K562 (cell line): ENCODE measurements at regions not wholly inside any gene's neighbourhood (a gene's known extent, or its start where the extent isn't known, plus 50 kb on each side); places are given as distances from the start of the nearest gene placed in this dataset.

Experiments used
- ATAC-seq: fragments of 200-7000 bp; cut with Tn5 transposase; 3 replicates; pipeline ENCODE4 v1.9.1; 2020; ENCODE audit warnings: moderate library complexity
- BruUV-seq: library from RNA; stranded (reverse); fragments of 400-500 nt; replicated peaks from 2 replicates; lab custom pipeline; 2021; lab: Mats Ljungman, UMichigan
- CTCF ChIA-PET: fragments of 300-600 bp; formaldehyde crosslinking; extraction: SDS; loops from one replicate; lab custom pipeline; 2021; ENCODE audit warnings: low intra/inter-chr PET ratio; lab: Yijun Ruan, JAX
- POLR2A ChIA-PET: fragments of 300-600, 350-650 bp; sonication (Branson Sonifier 250); formaldehyde crosslinking; extraction: SDS; loops from one replicate; lab custom pipeline; 2021; ENCODE audit warnings: antibody characterized with exemption, inconsistent platforms; lab: Yijun Ruan, JAX
- DNase-seq, 4 experiments: peaks; one replicate each; pipeline versions ENCODE4 v3.0.0 to v3.0.0-alpha.2; 2011 to 2018; ENCODE audit warnings: low spot score in 3 of 4, mixed read lengths in 3 of 4; ENCODE audit errors: extremely low read depth in 1 of 4
- FAIRE-seq: peaks from 2 replicates; lab custom pipeline; 2011; peaks lifted over from hg19 to GRCh38; lab: Jason Lieb, UNC
- H2AFZ ChIP-seq: 2 replicates; pipeline ENCODE4 v1.6.0; 2011; ENCODE audit warnings: low read depth, low read length, control low read depth, inconsistent platforms
- H3K27ac ChIP-seq: fragments of 200-600 bp; 3 replicates; pipeline ENCODE4 v1.8.0; 2011; ENCODE audit warnings: low read depth, mild to moderate bottlenecking, control low read depth, inconsistent platforms, low read length, moderate library complexity, mixed read lengths; ENCODE audit errors: extremely low read depth
- H3K27me3 ChIP-seq, 2 experiments: fragments of 300-600 bp in 1 of 2; 2 replicates in 1 of 2; 3 replicates in 1 of 2; pipeline versions ENCODE4 v1.6.0 to v1.8.0; 2011; ENCODE audit warnings: inconsistent platforms in 2 of 2, low read length in 2 of 2, mild to moderate bottlenecking in 1 of 2, mixed read lengths in 1 of 2, moderate library complexity in 1 of 2; ENCODE audit not compliant: control insufficient read depth in 2 of 2, insufficient read depth in 2 of 2
- H3K36me3 ChIP-seq: fragments of 300-600 bp; 3 replicates; pipeline ENCODE4 v1.8.0; 2011; ENCODE audit warnings: mild to moderate bottlenecking, low read length, inconsistent platforms; ENCODE audit not compliant: control insufficient read depth, insufficient read depth
- H3K4me1 ChIP-seq, 2 experiments: fragments of 200-600 bp in 1 of 2; replicated peaks in 1 of 2; 2 replicates in 1 of 2; 3 replicates in 1 of 2; pipeline versions ENCODE4 v1.5.1 to v1.8.0; 2011; ENCODE audit warnings: inconsistent platforms in 2 of 2, low read length in 2 of 2, mild to moderate bottlenecking in 1 of 2, mixed read lengths in 1 of 2, moderate library complexity in 1 of 2; ENCODE audit not compliant: control insufficient read depth in 2 of 2, insufficient read depth in 2 of 2
- H3K4me2 ChIP-seq: 2 replicates; pipeline ENCODE4 v1.6.1; 2011; ENCODE audit warnings: low read length, control low read depth, inconsistent platforms, mixed read lengths; ENCODE audit not compliant: insufficient read depth
- H3K4me3 ChIP-seq: fragments of 200-600 bp; sonication (generic), shearing (Covaris generic); 2 replicates; pipeline ENCODE4 v1.5.1; 2016; ENCODE audit warnings: control low read depth, inconsistent platforms
- H3K79me2 ChIP-seq: fragments of 200-600 bp; 3 replicates; pipeline ENCODE4 v1.8.0; 2011; ENCODE audit warnings: low read length, inconsistent platforms; ENCODE audit not compliant: control insufficient read depth, insufficient read depth
- H3K9ac ChIP-seq, 2 experiments: 2 replicates each; pipeline versions ENCODE4 v1.6.0 to v1.6.1; 2011; ENCODE audit warnings: low read depth in 2 of 2, low read length in 2 of 2, control low read depth in 1 of 2, inconsistent platforms in 1 of 2, mild to moderate bottlenecking in 1 of 2, mixed read lengths in 1 of 2; ENCODE audit not compliant: insufficient read depth in 1 of 2
- H3K9me1 ChIP-seq: one replicate; pipeline ENCODE4 v1.6.0; 2011; ENCODE audit warnings: inconsistent platforms, mild to moderate bottlenecking, low read length, moderate library complexity; ENCODE audit not compliant: control insufficient read depth, insufficient read depth
- H3K9me3 ChIP-seq: replicated peaks from 2 replicates; pipeline ENCODE4 v1.5.1; 2011; ENCODE audit warnings: low read depth, low read length, inconsistent platforms; ENCODE audit not compliant: control insufficient read depth, insufficient read depth
- H4K20me1 ChIP-seq: replicated peaks from 2 replicates; pipeline ENCODE4 v1.6.1; 2011; ENCODE audit warnings: low read length, inconsistent platforms, mixed read lengths; ENCODE audit not compliant: control insufficient read depth, insufficient read depth
- ARID2 ChIP-seq: fragments of 450-650 bp; IDR thresholded peaks from 2 replicates; pipeline ENCODE4 v1.6.1; 2017; ENCODE audit warnings: antibody characterized with exemption, mild to moderate bottlenecking
- BCOR ChIP-seq: fragments of 450-650 bp; IDR thresholded peaks from 2 replicates; pipeline ENCODE4 v1.6.1; 2016
- ELF2 ChIP-seq: fragments of 250-450 bp; sonication (Bioruptor Pico); IDR thresholded peaks from 2 replicates; pipeline ENCODE4 v1.5.0; 2021; ENCODE audit warnings: mild to moderate bottlenecking
- HDAC3 ChIP-seq: fragments of 450-650 bp; IDR thresholded peaks from 2 replicates; pipeline ENCODE4 v1.6.1; 2018; ENCODE audit warnings: borderline replicate concordance, mild to moderate bottlenecking, moderate library complexity; ENCODE audit not compliant: partially characterized antibody
- HMG20A ChIP-seq: fragments of 450-650 bp; formaldehyde crosslinking; conservative IDR thresholded peaks from 2 replicates; pipeline ENCODE4 v1.4.0; 2020; ENCODE audit warnings: mild to moderate bottlenecking, mixed read lengths
- HMGN3 ChIP-seq: IDR thresholded peaks from 2 replicates; pipeline ENCODE4 v1.6.1; 2011; ENCODE audit warnings: borderline replicate concordance, low read depth, mild to moderate bottlenecking, mixed read lengths, low read length; ENCODE audit not compliant: insufficient read length; ENCODE audit errors: extremely low read depth
- NONO ChIP-seq, 2 experiments: fragments of 200-400 bp in 1 of 2; fragments of 450-650 bp in 1 of 2; formaldehyde crosslinking in 1 of 2; IDR thresholded peaks; 2 replicates each; pipeline ENCODE4 v1.6.1; 2017; ENCODE audit warnings: low read depth in 2 of 2, mild to moderate bottlenecking in 2 of 2, moderate library complexity in 2 of 2, low read length in 1 of 2
- PCBP1 ChIP-seq: fragments of 200-400 bp; formaldehyde crosslinking; IDR thresholded peaks from 2 replicates; pipeline ENCODE4 v1.6.1; 2018; ENCODE audit warnings: mild to moderate bottlenecking, low read depth, low read length; ENCODE audit not compliant: poor library complexity, severe bottlenecking
- PRMT5 ChIP-seq: sonication (generic); formaldehyde crosslinking; IDR thresholded peaks from 2 replicates; pipeline ENCODE4 v1.5.0; 2020; ENCODE audit warnings: missing genetic modification reagents
- RBM39 ChIP-seq: fragments of 200-400 bp; formaldehyde crosslinking; optimal IDR thresholded peaks from 2 replicates; pipeline ENCODE3; 2018; ENCODE audit warnings: low read depth, low read length
- SETDB1 ChIP-seq: IDR thresholded peaks from one replicate; pipeline ENCODE4 v1.6.1; 2012; ENCODE audit warnings: low read length, control low read depth, inconsistent platforms
- ZNF507 ChIP-seq: conservative IDR thresholded peaks from 2 replicates; pipeline ENCODE4 v1.6.1; 2017; ENCODE audit warnings: missing genetic modification characterization, missing compliant biosample characterization
- ZNF561 ChIP-seq: fragments of 450-650 bp; formaldehyde crosslinking; conservative IDR thresholded peaks from 2 replicates; pipeline ENCODE4 v1.4.0; 2020; ENCODE audit warnings: mild to moderate bottlenecking, moderate library complexity
- ZNF766 ChIP-seq: fragments of 200-800 bp; sonication (Bioruptor generic); conservative IDR thresholded peaks from 2 replicates; pipeline ENCODE4 v1.6.1; 2016; ENCODE audit warnings: missing genetic modification characterization, missing compliant biosample characterization
- WGBS: fragments of 100-300 bp; shearing (Covaris generic); methylation state at CpG from one replicate; pipeline ENCODE4 v1.1.6; 2016; ENCODE audit warnings: low coverage, mixed read lengths; ENCODE audit not compliant: insufficient coverage; ENCODE audit errors: missing lambda C conversion rate; 5-methylcytosine and 5-hydroxymethylcytosine counted together
- in situ Hi-C: fragments of 300-500 bp; cut with MboI; formaldehyde crosslinking; loops from 4 replicates; pipeline ENCODE4 v1.15.0; 2018; ENCODE audit warnings: inconsistent platforms, mixed read lengths
- intact Hi-C: fragments of 100-400 bp; cut with micrococcal nuclease; formaldehyde crosslinking; loops from 2 replicates; pipeline ENCODE4 v1.14.2; 2022
- TF ChIP-seq, protein P1 (sequence below): sonication (generic); formaldehyde crosslinking; IDR thresholded peaks from 2 replicates; pipeline ENCODE4 v1.8.1; 2023; ENCODE audit warnings: mild to moderate bottlenecking, missing genetic modification reagents, moderate library complexity
- TF ChIP-seq, protein P2 (sequence below): fragments of 450-650 bp; IDR thresholded peaks from 2 replicates; pipeline ENCODE4 v1.6.1; 2016; ENCODE audit warnings: low read depth, mild to moderate bottlenecking, moderate library complexity
- TF ChIP-seq, protein P3 (sequence below): sonication (generic); formaldehyde crosslinking; IDR thresholded peaks from 2 replicates; pipeline ENCODE4 v1.8.1; 2023; ENCODE audit warnings: mild to moderate bottlenecking, missing genetic modification reagents

DNA sequence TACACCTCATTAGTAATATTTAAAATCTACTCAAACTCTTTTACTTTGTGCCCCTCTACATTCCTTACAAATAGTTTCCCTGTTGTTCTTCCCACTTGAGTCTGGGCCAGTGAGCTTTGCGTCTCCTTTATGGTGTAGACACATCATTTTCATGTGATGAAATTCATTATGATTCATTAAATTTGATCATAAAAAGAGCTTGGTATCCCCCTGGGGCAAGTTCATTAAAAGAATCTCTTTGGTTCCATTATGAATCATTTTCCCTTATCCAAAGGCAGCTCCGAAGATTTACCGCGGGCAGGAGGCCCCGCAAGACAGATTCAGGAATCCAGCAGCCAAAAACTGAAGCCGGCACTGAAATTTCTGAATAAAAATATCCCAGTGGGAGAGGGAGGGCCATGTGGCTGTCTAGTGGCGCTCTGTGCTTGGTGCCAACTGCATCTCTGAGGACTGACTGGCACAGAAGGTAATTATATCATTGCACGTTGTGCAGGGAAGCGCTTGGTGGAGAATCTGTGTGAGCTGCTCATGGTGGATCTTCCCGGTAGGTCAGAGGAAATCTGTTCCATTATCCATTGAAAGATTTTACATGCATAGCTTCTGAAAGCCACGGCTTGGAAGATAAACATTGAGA, 151.4 kb upstream of the PITRM1 start:
- Histone ChIP-seq H3K9me1 (no peaks in the 10 kb centered on the region), H3K9ac (no peak overlapping the region), H3K4me2 (no peak overlapping the region), H3K27ac (no peak overlapping the region), H3K9me3 (no peaks in the 10 kb centered on the region), H3K4me1 (peaks cover 0 to 8% of the 10 kb centered on the region in 2 experiments; a peak in 3 of 5 replicates), H2AFZ (no peak overlapping the region), H3K36me3 (no peaks in the 10 kb centered on the region), H4K20me1 (peaks cover 14% of the 10 kb centered on the region; the same call in 1 of the 2 replicates), H3K27me3 (no peaks in the 10 kb centered on the region), H3K4me3 (no peak overlapping the region), H3K79me2 (peaks cover under 1% of the 10 kb centered on the region; the same call in 1 of the 3 replicates)
- ChIA-PET POLR2A (interaction anchor here (0.8 kb wide), 1 partner anchor 158 kb away, joined by 3 read pairs; no protein-coding TSS in a partner anchor), CTCF (no interaction called here)
- intact Hi-C loops = no loop called here
- ATAC-seq = no peak
- no TSS peak for BruUV-seq
- FAIRE-seq = no peak
- no peak for DNase-seq
- in situ Hi-C loops = no loop called here
- 38% methylated on average over 11 of the region's 11 CpGs for WGBS
- TF ChIP-seq HMGN3 = no peak
- TF ChIP-seq, protein P1, sequence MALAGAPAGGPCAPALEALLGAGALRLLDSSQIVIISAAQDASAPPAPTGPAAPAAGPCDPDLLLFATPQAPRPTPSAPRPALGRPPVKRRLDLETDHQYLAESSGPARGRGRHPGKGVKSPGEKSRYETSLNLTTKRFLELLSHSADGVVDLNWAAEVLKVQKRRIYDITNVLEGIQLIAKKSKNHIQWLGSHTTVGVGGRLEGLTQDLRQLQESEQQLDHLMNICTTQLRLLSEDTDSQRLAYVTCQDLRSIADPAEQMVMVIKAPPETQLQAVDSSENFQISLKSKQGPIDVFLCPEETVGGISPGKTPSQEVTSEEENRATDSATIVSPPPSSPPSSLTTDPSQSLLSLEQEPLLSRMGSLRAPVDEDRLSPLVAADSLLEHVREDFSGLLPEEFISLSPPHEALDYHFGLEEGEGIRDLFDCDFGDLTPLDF (CRISPR knock-in tag) = no peak
- no peak for TF ChIP-seq SETDB1
- TF ChIP-seq PCBP1 = no peak
- TF ChIP-seq PRMT5 = no peak
- TF ChIP-seq NONO (IDR thresholded peaks at IDR 0.05; ENCODE audit: low read depth in 2 of 2, low read length in 1 of 2) = no peak
- TF ChIP-seq ARID2 = no peak
- TF ChIP-seq RBM39 = no peak
- no peak for TF ChIP-seq ELF2 (CRISPR knock-in tag)
- no peak for TF ChIP-seq ZNF561 (CRISPR knock-in tag)
- TF ChIP-seq, protein P2, sequence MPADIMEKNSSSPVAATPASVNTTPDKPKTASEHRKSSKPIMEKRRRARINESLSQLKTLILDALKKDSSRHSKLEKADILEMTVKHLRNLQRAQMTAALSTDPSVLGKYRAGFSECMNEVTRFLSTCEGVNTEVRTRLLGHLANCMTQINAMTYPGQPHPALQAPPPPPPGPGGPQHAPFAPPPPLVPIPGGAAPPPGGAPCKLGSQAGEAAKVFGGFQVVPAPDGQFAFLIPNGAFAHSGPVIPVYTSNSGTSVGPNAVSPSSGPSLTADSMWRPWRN = no peak
- TF ChIP-seq ZNF507 (tag) = no peak
- TF ChIP-seq, protein P3, sequence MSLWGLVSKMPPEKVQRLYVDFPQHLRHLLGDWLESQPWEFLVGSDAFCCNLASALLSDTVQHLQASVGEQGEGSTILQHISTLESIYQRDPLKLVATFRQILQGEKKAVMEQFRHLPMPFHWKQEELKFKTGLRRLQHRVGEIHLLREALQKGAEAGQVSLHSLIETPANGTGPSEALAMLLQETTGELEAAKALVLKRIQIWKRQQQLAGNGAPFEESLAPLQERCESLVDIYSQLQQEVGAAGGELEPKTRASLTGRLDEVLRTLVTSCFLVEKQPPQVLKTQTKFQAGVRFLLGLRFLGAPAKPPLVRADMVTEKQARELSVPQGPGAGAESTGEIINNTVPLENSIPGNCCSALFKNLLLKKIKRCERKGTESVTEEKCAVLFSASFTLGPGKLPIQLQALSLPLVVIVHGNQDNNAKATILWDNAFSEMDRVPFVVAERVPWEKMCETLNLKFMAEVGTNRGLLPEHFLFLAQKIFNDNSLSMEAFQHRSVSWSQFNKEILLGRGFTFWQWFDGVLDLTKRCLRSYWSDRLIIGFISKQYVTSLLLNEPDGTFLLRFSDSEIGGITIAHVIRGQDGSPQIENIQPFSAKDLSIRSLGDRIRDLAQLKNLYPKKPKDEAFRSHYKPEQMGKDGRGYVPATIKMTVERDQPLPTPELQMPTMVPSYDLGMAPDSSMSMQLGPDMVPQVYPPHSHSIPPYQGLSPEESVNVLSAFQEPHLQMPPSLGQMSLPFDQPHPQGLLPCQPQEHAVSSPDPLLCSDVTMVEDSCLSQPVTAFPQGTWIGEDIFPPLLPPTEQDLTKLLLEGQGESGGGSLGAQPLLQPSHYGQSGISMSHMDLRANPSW (CRISPR knock-in tag) = no peak
- no peak for TF ChIP-seq ZNF766 (CRISPR knock-in tag)
- no peak for TF ChIP-seq HDAC3
- TF ChIP-seq HMG20A (CRISPR knock-in tag) = no peak
- TF ChIP-seq BCOR = no peak
